Activated naive CD8-positive, alpha-beta T cell treated with anti-CD3 and anti-CD28 coated beads, Interleukin-2, amount 50 U/mL, for 16 hours (primary cell): ENCODE measurements at regions not wholly inside any gene's neighbourhood (a gene's known extent, or its start where the extent isn't known, plus 50 kb on each side); places are given as distances from the start of the nearest gene placed in this dataset.

Experiments used
- DNase-seq: peaks from one replicate; pipeline ENCODE4 v3.0.0-alpha.2; 2020; ENCODE audit warnings: low read depth, low spot score

DNA sequence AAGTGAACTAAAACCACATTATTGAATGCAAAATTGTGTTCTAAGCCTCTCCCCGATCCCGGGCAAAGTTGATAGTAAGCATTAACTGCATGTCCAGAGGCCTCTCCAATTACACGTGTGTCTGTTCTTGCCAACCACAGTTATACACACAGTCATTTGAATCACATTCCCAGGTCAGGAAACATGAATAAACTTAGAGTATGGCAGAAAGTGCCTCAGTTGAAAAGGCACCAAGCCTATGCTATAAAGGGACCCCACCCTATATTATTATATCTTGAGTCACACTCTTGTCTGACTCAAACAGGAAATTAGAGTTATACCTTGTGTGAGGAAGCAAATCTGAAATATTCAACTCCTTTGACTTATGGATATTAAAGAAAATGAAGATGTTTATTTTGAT is 128.3 kb upstream of the STXBP6 start:
- no peak for DNase-seq

DNA sequence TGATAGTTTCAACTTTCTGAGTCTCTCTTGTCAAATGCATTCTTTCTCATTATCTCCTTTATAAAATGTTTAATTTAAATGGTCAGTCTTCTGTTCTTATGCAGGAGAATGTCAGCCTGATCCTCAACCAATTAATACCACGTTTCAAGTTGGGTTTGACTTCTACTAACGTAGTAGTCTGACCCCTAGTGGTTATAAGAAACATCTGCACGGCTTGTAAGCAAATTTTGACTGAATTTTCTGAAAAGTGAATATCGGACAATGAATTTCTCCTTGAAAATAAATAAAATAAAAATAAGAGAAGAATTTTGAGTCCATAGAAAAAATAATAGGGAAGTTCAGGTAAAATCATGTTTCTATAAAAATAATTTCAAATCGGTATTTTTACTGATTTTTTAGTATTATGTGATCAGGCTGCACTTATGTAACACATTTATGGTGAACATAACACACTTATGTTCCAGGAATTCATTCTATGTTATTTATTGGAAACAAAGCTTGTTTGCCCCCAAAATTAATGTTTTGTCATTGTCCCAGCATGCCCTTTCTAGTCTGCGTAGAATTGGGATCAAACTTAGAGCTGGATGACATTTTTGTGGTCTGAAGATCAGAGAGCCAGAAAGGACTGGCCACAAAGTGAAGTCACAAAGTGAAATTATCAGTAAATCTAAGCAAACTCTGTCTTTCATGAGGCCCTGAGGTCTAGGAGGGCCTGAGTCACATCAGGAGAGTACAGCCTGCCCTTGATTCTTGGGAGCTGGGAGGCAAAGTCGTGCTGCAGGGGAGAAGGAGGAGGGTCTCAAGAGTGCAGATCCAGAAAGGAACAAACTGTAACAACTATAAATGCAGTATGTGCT is 101.2 kb upstream of the STXBP6 start:
- no peak for DNase-seq

DNA sequence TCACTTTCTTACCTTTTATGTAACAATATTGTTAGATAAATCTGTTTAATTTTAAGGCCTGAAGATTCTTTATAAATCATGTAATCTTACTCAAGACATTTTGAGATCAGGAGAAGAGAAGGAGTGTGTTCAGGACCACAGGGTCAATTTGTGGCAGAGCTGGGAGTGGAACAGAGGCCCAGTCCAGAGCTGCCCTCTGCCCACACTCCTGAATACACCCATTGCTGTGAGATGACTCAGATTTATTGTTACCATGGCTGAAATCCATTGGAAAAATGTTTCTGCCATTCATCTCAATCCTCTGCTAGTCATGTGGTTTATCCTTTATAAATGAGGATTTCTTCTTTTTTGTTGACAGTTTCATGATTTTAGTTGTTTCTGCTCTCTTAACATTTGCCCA is 100.5 kb upstream of the STXBP6 start:
- no peak for DNase-seq

DNA sequence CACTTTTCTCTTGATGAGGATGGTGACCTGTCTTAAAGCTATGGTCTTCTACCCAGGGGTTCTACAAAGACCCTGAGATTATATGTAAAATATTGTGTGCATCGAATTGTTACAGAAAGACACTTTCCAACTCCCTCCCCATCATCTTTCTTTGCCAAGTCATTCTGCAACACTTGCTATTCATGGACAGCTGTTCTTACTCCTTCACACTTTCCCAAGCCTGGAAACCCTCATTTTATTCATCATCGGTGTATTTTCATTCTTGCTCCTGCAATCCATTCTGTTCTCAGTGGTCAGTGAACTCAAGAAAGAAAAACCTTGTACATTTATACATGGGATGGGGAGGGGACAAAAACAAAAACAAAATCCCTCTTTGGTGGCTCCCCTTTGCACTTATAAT is 90.5 kb upstream of the STXBP6 start:
- no peak for DNase-seq

DNA sequence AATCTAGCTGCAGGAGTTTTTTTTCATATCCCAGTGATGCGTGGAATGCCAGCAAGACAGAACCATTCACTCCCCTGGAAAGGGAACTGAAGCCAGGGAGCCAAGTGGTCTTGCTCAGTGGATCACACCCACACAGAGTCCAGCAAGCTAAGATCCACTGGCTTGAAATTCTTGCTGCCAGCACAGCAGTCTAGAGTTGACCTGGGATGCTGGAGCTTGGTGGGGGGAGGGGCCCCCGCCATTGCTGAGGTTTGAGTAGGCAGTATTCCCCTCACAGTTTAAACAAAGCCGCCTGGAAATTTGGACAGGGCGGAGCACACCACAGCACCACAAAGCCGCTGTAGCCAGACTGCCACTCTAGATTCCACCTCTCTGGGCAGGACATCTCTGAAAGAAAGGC is 86.9 kb upstream of the STXBP6 start:
- DNase-seq = no peak

DNA sequence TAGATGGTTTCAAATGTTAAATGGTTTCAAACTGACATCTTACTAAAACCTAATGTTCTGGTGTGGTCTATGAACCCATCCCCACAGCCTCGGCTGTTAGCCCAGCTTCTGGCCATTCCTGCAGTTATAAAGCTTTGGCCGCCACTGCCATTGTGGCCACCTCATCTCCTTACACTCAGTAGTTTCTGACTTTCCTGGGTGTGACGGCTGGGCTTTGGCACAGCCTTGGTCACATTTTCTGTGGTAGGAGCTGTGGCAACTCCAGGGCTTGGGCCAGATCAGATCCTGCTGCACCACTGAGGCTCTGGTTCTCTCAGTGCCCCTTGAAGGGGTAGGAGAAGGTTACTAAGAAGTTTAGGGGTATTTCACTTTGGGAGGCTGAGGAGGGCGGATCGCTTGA is 84.2 kb upstream of the STXBP6 start:
- no peak for DNase-seq

DNA sequence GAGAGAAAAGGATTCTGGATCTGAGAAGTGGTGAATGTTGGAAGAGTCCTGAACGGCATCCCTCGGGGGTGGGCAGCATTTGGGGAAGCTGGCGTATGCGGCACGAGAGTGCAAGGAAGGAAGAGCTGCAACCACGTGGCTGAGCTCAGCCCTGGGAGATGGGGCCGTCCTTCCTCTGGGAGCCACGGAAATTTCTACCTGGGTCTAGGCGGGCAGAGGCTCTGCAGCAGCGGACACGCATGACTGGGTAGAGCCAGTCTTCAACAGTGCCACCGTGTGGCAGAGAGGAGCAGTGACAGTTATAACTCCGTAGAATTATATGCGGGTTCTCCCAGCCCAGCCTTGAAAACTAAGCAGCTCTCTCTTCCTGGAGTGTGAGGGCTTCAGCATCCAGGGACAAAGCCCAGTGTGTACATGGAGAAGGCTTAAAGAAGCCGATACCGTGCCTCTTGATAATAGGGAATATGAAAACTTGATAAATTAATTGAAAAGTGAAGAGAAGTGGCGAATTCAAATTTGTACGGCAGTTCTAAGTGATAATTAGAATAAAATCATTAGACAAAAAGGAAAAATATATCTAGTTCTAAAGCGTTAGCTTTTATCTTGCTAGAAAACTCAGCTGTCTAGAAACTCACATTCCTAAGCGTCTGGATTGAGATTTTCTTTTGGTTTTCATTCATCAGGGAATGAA is 82.9 kb upstream of the STXBP6 start:
- peak; percentile 6 for DNase-seq

DNA sequence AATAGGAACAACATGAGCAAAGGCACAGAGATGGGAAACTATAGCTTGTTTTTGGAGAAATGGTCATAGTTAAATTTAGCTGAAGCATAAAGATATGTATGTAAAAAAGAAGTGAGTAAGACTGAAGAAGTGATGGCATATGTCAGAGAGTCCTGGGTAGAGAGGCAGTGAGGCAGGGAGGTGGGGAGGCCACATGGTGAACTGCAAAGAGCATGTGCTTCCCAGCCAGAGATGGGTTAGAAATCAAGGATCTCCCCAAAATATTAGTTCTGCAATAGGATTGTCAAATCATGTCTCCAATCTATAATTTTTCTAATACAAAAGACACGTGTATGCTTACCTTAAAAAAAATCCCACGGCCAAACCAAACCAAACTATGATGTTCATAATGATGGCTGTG is 82.1 kb upstream of the STXBP6 start:
- no peak for DNase-seq

DNA sequence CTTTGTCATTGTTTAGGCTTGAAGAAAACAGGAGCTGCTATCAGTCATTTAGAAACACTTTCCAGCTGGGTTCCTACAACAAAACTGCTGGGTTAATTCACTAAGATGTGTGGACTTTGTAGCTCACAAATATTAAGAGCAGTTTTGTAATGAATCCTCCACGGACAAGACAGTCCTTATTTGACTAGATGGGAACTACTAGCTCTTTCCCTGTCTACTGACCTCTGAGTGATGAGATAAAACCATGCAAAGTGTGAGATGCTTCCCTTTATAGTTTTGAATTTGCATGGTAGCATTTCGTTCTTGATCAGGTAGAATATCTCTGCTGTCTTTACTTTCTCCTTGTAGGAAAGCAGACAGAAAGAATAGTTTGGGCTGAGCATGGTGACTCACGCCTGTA is 72.9 kb upstream of the STXBP6 start:
- no peak for DNase-seq

DNA sequence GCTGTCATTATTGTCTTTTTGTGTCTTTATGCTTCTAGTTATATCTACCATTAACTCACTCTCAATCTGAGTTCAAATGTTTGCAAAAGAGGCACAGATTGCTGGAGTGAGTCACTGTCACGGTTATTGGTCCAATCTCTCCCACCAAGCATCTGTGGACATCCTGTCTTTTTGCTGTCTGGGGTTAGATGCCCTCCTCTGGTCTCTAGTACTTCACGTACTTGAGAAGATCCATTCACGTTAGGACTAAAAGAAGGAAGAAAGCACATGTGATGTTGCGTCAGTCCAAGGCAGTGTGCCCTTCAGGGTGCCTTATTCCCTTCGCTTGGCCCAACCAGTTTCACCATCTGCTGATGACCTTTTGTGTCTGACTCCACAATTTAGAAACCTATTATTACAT is 72.3 kb upstream of the STXBP6 start:
- DNase-seq = no peak

DNA sequence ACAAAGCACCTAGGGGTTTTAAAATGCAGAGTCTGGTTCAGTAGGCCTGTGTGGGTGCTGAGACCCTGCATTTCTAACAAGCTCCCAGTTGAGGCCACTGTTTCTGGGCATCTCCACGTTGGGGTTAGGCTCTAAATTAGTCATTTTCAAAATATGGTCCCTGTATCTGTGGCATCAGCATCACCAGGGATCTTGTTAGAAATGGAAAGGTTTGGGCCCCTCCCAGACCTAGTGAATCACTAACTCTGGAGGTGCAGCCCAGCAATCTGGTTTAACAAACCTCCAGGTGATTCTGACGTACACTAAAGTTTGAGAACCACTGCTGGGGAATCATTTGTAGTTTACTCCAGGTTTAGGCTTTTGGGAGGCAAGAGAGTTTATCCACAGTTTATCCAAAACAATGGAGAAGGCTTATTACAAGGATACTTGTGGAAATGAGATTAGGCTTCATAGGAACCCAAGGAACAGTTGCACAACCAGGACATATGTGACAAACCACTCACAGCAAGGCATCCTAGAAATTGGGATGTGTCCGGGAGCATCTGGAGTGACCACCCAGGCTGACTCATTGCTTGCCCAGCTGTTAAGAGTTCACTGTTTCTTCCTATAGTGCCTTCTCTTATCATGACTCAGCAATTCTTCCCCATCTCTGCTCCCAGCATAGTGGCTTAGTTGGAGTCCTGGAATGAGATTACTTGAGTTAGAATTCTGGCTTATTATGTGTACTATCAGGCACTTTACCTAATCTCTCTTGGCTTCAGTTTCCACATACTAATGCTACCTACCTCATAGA is 71.6 kb upstream of the STXBP6 start:
- no peak for DNase-seq

DNA sequence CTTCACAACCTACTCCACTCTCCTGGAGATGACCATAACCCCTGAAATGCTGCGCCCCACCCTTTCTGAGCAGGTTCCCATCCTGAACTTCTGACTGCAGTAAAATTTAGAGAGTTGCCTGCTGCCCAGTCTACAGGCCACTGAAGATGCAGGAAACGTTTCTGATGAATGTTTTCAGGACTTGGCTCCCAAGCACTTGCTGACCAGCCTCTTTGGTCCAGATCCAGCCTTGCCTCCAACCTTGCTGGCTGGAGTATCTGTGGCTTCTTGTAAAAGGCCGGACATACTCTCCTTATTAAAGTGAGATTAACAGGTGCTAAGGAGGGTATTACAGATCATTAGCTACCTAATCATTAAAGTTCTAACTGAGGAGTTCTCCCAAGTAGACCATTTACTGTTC is 70.3 kb upstream of the STXBP6 start:
- DNase-seq = no peak

DNA sequence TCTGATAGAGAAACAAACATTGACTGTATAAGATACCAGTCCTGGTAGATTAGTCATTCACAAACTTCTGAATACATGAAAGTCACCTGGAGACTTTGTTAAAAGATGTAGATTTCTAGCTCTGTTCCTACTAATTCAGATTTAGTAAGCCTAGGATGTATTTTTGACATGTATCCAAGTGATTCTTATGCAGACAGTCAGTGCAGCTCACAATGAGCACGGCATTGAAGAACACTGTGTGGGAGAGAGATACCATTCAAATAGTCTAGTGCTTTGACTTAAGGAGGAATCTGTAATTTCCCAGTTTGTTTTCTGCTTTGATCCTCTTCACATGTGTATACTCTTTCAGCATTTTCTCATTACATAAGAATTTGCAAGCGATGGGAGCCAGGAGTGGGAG is 68.7 kb upstream of the STXBP6 start:
- no peak for DNase-seq

DNA sequence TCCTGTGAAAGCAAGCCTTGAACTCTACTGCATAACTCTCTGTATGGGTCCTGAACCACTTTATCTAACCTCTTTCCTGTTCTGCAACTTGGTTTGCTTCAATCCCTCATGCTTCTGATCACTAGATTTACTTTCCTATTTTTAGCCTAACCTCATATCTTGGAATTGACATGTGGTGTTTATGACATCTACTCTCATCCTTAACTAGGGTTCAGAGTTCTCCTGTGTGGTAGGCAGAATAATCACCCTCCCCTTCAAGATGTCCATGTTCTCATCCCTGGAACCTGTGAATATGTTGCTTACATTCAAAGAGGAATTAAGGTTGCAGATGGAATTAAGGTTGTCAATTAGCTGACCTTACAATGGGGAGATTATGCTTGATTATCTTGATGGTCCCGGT is 67.4 kb upstream of the STXBP6 start:
- no peak for DNase-seq

DNA sequence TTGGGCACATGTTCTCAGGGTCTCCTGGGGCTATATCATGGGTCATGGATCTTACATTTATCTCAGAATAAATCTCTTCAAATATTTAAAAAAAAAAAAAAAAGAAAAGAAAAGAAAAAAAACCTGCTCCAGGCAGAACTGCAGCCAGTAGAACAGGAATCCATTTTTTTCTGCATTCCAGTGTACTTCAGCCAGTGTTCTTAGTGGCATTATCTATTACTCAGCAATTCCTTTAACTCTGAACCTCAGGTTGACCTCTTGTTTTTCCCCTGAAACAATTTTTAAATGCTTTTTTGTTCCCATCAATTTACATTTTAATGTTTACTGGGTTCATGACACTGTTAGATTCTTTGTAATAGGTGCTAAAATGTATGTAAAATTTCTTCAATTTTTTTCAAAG is 66.7 kb upstream of the STXBP6 start:
- no peak for DNase-seq

DNA sequence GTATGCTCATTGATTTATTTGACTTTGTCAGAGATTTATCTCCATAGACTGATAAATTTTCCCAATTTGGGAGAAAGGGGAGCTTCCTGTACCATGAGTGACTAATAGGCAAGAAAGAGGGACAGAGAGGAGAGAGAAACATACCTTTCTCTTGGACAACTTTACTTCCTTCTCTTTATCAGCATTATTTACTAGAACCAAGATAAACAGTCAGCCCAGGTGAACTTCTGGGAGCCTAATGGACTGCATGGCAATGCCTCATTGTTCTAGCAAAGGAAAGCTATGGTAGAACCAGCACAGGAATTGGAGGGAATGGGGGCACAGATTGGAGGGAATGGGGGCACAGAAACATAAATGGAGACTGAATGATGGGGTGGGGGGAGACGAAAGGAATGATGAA is 63.4 kb upstream of the STXBP6 start:
- no peak for DNase-seq

DNA sequence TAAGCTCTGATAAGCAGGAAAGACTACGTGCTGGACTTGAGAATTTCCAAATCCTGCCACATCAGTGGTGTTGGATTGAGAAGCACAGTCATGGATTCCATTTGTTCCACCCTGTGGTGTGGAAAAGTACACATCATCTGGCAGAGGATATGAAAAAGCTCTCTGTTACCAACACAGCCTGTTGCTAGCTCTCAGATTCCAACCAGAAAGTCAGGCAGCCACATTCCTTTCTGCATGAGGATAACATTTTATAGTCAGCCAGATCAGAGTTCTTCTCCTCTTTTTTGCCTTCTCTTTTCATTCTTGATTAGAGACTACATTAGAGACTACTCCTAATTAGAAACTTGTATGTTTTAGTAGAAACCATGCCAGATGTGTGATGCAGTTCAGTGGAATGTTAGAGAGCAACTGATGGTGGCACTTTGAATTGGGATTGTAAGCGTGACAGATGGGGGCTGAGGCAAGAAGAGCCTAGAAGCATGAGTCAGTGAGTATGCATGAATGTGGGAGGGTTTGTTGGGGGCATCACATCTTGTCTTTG is 61.2 kb upstream of the STXBP6 start:
- DNase-seq = no peak

DNA sequence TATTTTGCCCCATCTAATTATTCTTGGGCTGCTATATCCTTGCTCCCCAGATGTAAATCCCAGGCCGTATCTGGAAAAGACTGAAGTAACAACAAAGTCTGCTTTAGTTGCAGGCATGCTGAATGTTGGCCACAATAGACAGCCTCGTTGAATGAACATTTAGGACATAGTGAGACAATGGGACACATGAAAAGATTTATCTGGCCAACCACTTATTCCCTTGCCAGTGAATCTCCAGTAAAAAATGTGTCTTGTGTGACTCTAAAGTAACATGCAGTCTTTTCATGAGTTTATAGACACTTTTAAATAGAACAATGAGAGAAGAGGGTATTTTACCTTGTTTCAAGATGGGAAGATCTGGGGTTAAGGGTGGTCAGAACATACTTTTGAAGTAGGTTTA is 60.2 kb upstream of the STXBP6 start:
- no peak for DNase-seq

DNA sequence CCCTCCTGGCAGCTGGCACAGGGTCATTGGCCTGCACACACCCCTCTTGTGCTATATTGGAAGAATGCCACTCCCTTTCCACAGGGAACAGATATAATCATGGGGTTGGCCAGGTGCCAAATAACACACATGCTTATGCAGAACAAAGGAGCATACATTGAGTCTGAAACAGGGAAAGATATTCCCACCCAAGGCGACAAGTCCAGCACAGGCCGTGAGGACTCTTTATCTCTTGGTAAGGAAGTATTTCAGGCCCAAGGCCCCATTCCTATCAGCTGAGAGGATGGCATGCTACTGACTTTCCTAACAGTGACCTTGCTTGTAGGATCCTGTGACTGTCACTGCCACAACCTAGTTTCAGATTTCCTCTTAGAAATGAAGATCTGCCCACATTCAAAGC is 59.0 kb upstream of the STXBP6 start:
- DNase-seq = no peak

DNA sequence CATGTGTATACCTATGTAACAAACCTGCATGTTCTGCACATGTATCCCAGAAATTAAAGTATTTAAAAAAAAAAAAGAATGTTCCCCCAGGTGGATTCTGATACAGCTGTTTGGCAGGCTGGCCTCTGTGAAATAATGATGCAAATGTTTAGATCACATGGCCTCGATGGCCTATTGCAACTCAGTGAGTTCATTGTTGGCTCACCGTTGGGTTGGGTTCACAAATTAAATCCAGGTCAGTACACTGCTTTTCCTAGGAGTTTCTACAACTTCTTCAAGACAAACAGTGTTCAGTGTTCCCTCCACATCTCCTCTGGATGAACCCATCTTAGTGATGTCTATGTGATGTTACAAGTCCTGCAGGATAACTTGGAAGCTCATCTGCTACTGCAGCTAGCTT is 58.3 kb upstream of the STXBP6 start:
- no peak for DNase-seq

DNA sequence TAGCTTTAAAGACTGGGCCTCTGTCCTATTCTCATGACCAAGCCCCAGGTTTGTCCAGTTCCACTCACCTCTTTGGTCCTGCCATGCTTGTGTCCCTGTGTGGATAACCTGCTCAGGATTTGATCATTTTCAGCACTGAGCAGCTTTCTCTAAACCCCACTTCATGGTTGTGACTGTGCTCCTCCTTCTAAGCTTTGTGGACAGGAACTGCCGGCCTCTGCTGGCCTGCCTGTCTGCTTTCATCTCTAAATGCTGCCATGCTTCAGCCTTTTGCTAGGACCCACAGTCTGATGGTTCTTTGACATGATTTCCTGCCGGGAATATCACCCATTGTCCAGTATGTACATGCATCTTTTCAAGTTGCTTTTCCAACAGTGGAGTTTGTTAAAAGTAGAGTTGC is 53.9 kb upstream of the STXBP6 start:
- DNase-seq = no peak

DNA sequence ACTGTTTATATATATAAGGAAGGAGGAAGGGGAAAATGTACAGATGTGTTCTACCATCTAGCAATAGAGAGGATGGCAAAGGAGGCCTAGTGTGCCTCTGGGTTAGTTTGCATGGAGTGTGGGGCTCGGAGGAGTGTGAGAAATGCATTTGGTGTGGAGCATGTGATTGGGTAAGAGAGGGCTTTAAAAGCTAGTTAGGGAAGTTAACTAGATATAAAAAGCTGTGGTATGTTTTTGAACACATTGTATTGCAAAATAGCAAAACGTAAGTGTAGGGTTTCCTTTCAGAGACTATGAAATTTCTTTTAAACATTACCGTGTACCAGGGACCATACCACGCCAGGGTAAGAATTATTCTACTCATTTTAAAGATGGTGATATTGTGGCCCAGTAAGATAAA is 53.3 kb upstream of the STXBP6 start:
- no peak for DNase-seq
